Progenitor cell of endocrine pancreas (in vitro differentiated cells): ENCODE measurements at regions not wholly inside any gene's neighbourhood (a gene's known extent, or its start where the extent isn't known, plus 50 kb on each side); places are given as distances from the start of the nearest gene placed in this dataset.
A peak's percentile ranks its signal among the peaks of the same experiment; 100 is the strongest.

Source experiments
- DNase-seq: peaks from one replicate; pipeline ENCODE4 v3.0.0; 2021; ENCODE audit warnings: low spot score; ENCODE audit not compliant: unreplicated experiment
- H3K27ac Mint-ChIP-seq: 2 replicates; pipeline ENCODE4 v1.8.0; 2021; ENCODE audit warnings: mild to moderate bottlenecking, moderate library complexity, mixed read lengths
- H3K27me3 Mint-ChIP-seq: 2 replicates; pipeline ENCODE4 v1.8.0; 2021; ENCODE audit warnings: mixed read lengths
- H3K36me3 Mint-ChIP-seq: 2 replicates; pipeline ENCODE4 v1.8.0; 2022; ENCODE audit warnings: mixed read lengths; ENCODE audit not compliant: insufficient read depth
- H3K4me1 Mint-ChIP-seq: 2 replicates; pipeline ENCODE4 v1.8.0; 2021; ENCODE audit warnings: low read depth, mixed read lengths
- H3K4me3 Mint-ChIP-seq: 2 replicates; pipeline ENCODE4 v1.8.0; 2021; ENCODE audit warnings: low read depth, mild to moderate bottlenecking, moderate library complexity, mixed read lengths
- H3K9me3 Mint-ChIP-seq: 2 replicates; pipeline ENCODE4 v1.8.0; 2021; ENCODE audit warnings: low read depth, mixed read lengths
- TF ChIP-seq, protein P1 (sequence below): fragments of 200-600 bp; sonication (generic); IDR thresholded peaks from one replicate; pipeline ENCODE4 v1.5.0; 2021; ENCODE audit warnings: antibody characterized with exemption, mild to moderate bottlenecking; ENCODE audit not compliant: unreplicated experiment

DNA sequence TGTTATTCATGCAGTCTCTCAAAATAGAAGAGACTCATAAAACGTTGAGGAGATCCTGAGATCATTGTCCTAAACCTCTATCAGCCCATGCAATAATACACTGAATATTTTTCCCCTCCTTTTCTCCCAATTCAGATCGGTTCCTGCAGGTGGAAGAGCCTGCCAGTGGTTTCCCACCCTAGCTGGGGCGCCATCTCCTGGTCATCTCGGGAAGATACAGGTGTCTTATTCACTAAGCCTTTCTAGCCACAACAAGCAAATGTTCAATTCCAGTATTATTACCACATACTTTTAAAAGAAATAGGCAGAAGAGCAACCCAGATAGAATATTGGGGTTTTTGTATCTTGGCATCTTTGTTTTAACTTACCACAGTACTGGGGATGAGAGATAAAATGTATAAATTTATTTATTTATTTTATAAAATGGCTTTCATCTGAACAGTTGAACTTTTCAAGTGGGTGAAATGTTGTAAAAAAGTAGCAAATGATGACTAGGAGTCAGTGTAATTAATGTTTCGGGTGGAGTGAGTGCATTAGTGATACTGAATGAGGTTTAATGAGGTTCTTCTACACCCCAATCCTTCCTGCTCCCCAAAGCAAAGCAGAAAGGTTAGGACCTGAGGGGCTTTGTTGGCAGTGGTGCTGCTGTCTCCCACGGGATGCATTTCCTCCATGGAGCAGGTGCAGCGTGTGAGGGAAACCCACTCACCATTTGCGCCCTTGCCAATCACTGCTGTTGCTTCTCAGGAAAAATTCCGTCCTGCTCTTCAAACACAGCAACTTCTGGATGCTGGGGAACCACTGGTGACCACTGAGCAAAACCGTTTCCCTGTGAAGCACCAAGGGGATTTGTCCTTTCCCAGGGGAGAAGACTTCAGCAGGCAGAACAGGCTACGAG lies 147.1 kb upstream of the FHL2 start:
- Mint-ChIP-seq H3K27ac (no peak overlapping the region), H3K4me3 (no peak overlapping the region), H3K9me3 (no peaks in the 10 kb centered on the region), H3K36me3 (no peaks in the 10 kb centered on the region), H3K4me1 (no peaks in the 10 kb centered on the region), H3K27me3 (peaks cover 8% of the 10 kb centered on the region)
- TF ChIP-seq, protein P1, sequence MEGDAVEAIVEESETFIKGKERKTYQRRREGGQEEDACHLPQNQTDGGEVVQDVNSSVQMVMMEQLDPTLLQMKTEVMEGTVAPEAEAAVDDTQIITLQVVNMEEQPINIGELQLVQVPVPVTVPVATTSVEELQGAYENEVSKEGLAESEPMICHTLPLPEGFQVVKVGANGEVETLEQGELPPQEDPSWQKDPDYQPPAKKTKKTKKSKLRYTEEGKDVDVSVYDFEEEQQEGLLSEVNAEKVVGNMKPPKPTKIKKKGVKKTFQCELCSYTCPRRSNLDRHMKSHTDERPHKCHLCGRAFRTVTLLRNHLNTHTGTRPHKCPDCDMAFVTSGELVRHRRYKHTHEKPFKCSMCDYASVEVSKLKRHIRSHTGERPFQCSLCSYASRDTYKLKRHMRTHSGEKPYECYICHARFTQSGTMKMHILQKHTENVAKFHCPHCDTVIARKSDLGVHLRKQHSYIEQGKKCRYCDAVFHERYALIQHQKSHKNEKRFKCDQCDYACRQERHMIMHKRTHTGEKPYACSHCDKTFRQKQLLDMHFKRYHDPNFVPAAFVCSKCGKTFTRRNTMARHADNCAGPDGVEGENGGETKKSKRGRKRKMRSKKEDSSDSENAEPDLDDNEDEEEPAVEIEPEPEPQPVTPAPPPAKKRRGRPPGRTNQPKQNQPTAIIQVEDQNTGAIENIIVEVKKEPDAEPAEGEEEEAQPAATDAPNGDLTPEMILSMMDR = peak; percentile 86
- peak; percentile 52 for DNase-seq

DNA sequence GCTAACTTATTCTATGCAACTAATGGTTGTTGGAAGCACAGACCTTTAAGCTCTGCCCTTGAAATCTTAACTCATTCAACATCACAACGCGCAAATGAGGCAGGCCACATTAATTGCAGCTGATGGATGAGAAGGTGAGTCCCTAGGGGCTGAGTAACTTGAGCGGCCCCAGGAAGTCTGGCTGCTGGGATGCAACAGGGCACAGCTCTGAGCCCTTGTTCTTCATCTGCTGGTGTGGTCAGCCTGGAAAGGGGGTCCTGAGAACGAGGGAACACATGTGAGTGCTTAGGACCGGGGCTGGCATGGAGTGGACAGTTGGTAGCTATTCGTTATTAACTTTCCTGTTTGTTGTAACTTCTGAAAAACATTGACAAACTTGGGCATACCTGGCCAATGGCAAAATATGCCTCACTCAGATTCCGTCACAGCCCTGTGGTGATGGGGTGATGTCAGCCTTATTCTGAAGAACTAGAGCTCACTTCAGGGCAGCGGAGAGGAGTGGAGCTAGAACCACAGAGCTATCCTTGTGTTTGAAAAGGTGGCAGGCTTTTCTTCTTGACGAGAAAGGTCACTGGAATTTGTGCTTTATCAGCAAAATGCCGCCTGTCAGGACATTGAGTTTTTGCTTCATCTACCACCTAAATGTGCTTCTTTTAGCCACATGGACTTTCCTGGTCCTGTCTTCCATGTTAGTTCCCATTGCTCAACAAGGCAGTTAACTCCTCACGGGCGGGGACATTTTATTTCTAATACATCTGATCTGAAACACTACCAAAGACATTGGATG lies 145.9 kb upstream of the FHL2 start:
- Mint-ChIP-seq H3K27ac (no peak overlapping the region), H3K4me3 (no peak overlapping the region), H3K4me1 (no peaks in the 10 kb centered on the region), H3K9me3 (no peaks in the 10 kb centered on the region), H3K36me3 (no peaks in the 10 kb centered on the region), H3K27me3 (peaks cover 8% of the 10 kb centered on the region)
- TF ChIP-seq, protein P1 = no peak
- DNase-seq = no peak

DNA sequence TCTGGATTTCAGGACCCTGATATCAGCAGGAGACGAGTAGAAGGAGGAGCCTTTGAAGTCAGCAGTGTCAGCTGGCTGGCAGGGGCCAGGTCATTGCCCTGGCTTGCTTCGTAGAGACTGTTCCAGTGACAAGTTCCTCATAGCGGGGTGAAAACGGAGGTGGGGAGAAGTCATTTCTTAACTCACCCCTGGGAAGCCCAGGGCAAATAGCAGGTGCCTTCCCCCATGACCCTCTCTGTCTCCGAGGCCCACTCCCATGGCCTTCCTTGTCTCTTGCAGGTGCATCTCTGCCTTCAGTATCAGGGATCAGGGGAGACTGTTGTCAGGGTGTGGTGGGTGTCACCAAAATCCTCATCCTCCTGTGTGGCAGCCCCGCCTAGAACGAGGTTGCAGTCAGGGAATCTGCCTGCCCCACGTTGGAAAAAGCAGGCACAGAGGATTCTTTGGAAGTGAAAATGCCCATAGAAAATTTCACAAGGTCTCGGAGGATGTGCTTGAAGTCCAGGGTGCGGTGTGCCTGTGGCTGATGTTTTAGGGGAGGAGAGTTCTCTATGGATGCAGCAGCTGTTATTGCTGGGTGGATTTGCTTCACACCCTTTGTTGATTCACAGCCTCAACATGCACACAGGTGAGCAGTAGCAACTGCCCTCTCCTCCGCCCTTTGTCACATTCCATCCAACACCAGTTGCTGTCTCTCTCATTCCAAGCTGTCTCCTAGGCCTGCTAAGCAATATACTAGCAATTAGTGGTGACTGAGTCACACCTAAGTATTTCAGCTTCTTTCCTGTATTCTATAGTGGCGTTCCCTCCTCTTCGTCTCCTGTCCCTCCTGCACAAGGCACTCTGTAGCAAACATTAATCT lies 142.6 kb upstream of the FHL2 start:
- Mint-ChIP-seq H3K36me3 (no peaks in the 10 kb centered on the region), H3K9me3 (no peaks in the 10 kb centered on the region), H3K4me1 (no peaks in the 10 kb centered on the region), H3K27me3 (peaks cover 18% of the 10 kb centered on the region), H3K4me3 (no peak overlapping the region), H3K27ac (no peak overlapping the region)
- no peak for DNase-seq
- TF ChIP-seq, protein P1 = no peak

DNA sequence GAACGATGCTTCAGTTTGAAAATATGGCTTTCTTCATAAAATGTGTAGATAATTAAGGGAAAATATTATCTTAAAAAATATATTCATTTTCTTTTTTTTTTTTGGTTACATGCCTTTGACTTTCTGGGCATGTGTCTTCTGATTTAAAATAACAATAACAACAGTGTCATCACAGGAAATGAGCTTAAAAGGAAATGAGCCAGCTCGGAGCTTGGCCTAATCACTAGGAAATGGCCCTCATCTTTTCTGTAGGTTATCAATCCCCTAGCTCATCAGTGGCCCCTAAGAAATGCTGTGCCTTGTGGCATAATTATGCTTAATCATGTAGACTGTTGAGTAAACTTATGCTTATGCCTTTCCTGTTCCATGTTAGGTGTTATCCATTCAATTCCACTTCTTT lies 141.8 kb upstream of the FHL2 start:
- Mint-ChIP-seq H3K27me3 (peaks cover 21% of the 10 kb centered on the region), H3K4me3 (no peak overlapping the region), H3K9me3 (peaks cover under 1% of the 10 kb centered on the region), H3K4me1 (no peaks in the 10 kb centered on the region), H3K27ac (no peak overlapping the region), H3K36me3 (no peaks in the 10 kb centered on the region)
- TF ChIP-seq, protein P1 = no peak
- DNase-seq = no peak

DNA sequence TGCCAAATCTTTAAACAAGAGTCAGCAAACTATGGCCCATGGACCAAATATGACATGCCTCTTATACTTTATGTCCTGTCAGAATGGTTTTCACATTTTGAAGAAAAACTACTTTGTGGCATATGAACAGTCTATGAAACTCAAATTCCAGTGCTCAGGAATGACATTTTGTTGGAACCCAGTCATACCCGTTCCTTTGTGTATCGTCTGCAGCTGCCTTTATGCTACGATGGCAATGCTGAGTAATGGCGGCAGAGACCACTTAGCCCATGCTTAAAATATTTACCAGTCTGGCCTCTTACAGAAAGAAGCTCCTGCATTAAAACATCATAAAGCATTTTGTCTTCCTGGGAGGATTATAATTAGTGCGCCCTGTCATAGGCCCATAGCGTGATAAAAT lies 140.5 kb upstream of the FHL2 start:
- H3K36me3 Mint-ChIP-seq = no peaks in the 10 kb centered on the region
- peaks cover 23% of the 10 kb centered on the region for H3K27me3 Mint-ChIP-seq
- H3K27ac Mint-ChIP-seq = no peak overlapping the region
- H3K9me3 Mint-ChIP-seq = peaks cover 2% of the 10 kb centered on the region
- TF ChIP-seq, protein P1 = no peak
- H3K4me1 Mint-ChIP-seq = no peaks in the 10 kb centered on the region
- DNase-seq = no peak
- H3K4me3 Mint-ChIP-seq = no peak overlapping the region
